Upper lobe of right lung (tissue), 1 donor: ENCODE measurements at regions not wholly inside any gene's neighbourhood (a gene's known extent, or its start where the extent isn't known, plus 50 kb on each side); places are given as distances from the start of the nearest gene placed in this dataset.
A peak's percentile ranks its signal among the peaks of the same experiment; 100 is the strongest.

Source experiments
- ATAC-seq: fragments of 200-7000 bp; cut with Tn5 transposase; one replicate; pipeline ENCODE4 v1.9.1; 2020; ENCODE audit warnings: mild to moderate bottlenecking, moderate library complexity
- DNase-seq: peaks from one replicate; pipeline ENCODE4 v3.0.0-alpha.2; 2020
- H3K27ac ChIP-seq: fragments of 200-600 bp; one replicate; pipeline ENCODE4 v1.8.0; 2022
- H3K27me3 ChIP-seq: fragments of 200-600 bp; one replicate; pipeline ENCODE4 v1.8.0; 2022; ENCODE audit warnings: mild to moderate bottlenecking
- H3K36me3 ChIP-seq: fragments of 200-600 bp; one replicate; pipeline ENCODE4 v1.8.0; 2022
- H3K4me1 ChIP-seq: fragments of 200-600 bp; one replicate; pipeline ENCODE4 v1.8.0; 2022
- H3K4me3 ChIP-seq: fragments of 200-600 bp; one replicate; pipeline ENCODE4 v1.8.0; 2022; ENCODE audit warnings: mild to moderate bottlenecking
- H3K9me3 ChIP-seq: fragments of 200-600 bp; one replicate; pipeline ENCODE4 v1.8.0; 2022
- CTCF ChIP-seq: fragments of 200-600 bp; IDR thresholded peaks from one replicate; pipeline ENCODE4 v1.8.0; 2022; ENCODE audit warnings: antibody characterized with exemption
- intact Hi-C: fragments of 100-400 bp; cut with DNase I; formaldehyde crosslinking; loops from one replicate; pipeline ENCODE4 v1.11.0; 2022
- donor health status: DM: no; HTN: yes; CAD: no; lungs with severe emphysema.

GRCh38 chr12:84730561-84731162, 181.9 kb downstream of the SLC6A15 start:
- no peaks in the 10 kb centered on the region for H3K36me3 ChIP-seq
- no peak overlapping the region for H3K4me3 ChIP-seq
- DNase-seq (no peak), ATAC-seq (no peak)
- no peak overlapping the region for H3K27ac ChIP-seq
- H3K27me3 ChIP-seq = no peaks in the 10 kb centered on the region
- H3K4me1 ChIP-seq = no peaks in the 10 kb centered on the region
- H3K9me3 ChIP-seq = no peaks in the 10 kb centered on the region
- no peak for TF ChIP-seq CTCF
- intact Hi-C loops = no loop called here

GRCh38 chr12:84727961-84728360, 184.6 kb downstream of the SLC6A15 start:
- H3K4me1 ChIP-seq = no peaks in the 10 kb centered on the region
- H3K36me3 ChIP-seq = no peaks in the 10 kb centered on the region
- no peak overlapping the region for H3K27ac ChIP-seq
- intact Hi-C loops = no loop called here
- no peak for TF ChIP-seq CTCF
- H3K9me3 ChIP-seq = no peaks in the 10 kb centered on the region
- peak; percentile 94 for ATAC-seq
- no peaks in the 10 kb centered on the region for H3K27me3 ChIP-seq
- H3K4me3 ChIP-seq = no peak overlapping the region
- no peak for DNase-seq

GRCh38 chr12:84726780-84727179, 185.8 kb downstream of the SLC6A15 start:
- H3K4me3 ChIP-seq = no peak overlapping the region
- H3K27me3 ChIP-seq = no peaks in the 10 kb centered on the region
- no peaks in the 10 kb centered on the region for H3K9me3 ChIP-seq
- ATAC-seq (no peak), DNase-seq (no peak)
- no peak overlapping the region for H3K27ac ChIP-seq
- no peaks in the 10 kb centered on the region for H3K36me3 ChIP-seq
- TF ChIP-seq CTCF = no peak
- intact Hi-C loops = no loop called here
- H3K4me1 ChIP-seq = no peaks in the 10 kb centered on the region

GRCh38 chr12:84723988-84724387, 188.6 kb downstream of the SLC6A15 start:
- DNase-seq = no peak
- intact Hi-C loops = no loop called here
- H3K27me3 ChIP-seq = no peaks in the 10 kb centered on the region
- no peak for TF ChIP-seq CTCF
- H3K9me3 ChIP-seq = no peaks in the 10 kb centered on the region
- ATAC-seq = no peak
- H3K4me3 ChIP-seq = no peak overlapping the region
- no peak overlapping the region for H3K27ac ChIP-seq
- H3K36me3 ChIP-seq = no peaks in the 10 kb centered on the region
- H3K4me1 ChIP-seq = no peaks in the 10 kb centered on the region

- H3K27ac ChIP-seq = no peak overlapping the region
- H3K4me1 ChIP-seq = no peaks in the 10 kb centered on the region
- ATAC-seq (no peak), DNase-seq (no peak)
- H3K36me3 ChIP-seq = no peaks in the 10 kb centered on the region
- no peak for TF ChIP-seq CTCF
- no peaks in the 10 kb centered on the region for H3K27me3 ChIP-seq
- H3K4me3 ChIP-seq = no peak overlapping the region
- intact Hi-C loops = no loop called here
- H3K9me3 ChIP-seq = no peaks in the 10 kb centered on the region
These were observed 192.6 kb downstream of the SLC6A15 start for GRCh38 chr12:84719997-84720396.

- H3K9me3 ChIP-seq = no peaks in the 10 kb centered on the region
- H3K27ac ChIP-seq = no peak overlapping the region
- H3K27me3 ChIP-seq = no peaks in the 10 kb centered on the region
- ATAC-seq = no peak
- no peak overlapping the region for H3K4me3 ChIP-seq
- TF ChIP-seq CTCF = no peak
- no peaks in the 10 kb centered on the region for H3K36me3 ChIP-seq
- no peaks in the 10 kb centered on the region for H3K4me1 ChIP-seq
- intact Hi-C loops = no loop called here
- DNase-seq = no peak
These were observed 193.7 kb downstream of the SLC6A15 start for GRCh38 chr12:84718906-84719305.
